MM.1S (cell line): ENCODE measurements at regions not wholly inside any gene's neighbourhood (a gene's known extent, or its start where the extent isn't known, plus 50 kb on each side); places are given as distances from the start of the nearest gene placed in this dataset.

Experiments used
- DNase-seq: peaks from one replicate; pipeline ENCODE4 v3.0.0-alpha.2; 2015
- H2AFZ ChIP-seq: fragments of 300-600 bp; sonication (generic); 2 replicates; pipeline ENCODE4 v1.6.0; 2016; ENCODE audit warnings: antibody characterized with exemption, low read length
- H3F3A ChIP-seq: fragments of 300-600 bp; sonication (generic); 2 replicates; pipeline ENCODE4 v1.6.1; 2016; ENCODE audit warnings: mild to moderate bottlenecking, antibody characterized with exemption, low read length, moderate library complexity, mixed read lengths; ENCODE audit not compliant: insufficient read depth
- H3K27ac ChIP-seq: fragments of 300-600 bp; sonication (generic); 2 replicates; pipeline ENCODE4 v1.5.1; 2016; ENCODE audit warnings: mild to moderate bottlenecking, low read length
- H3K27me3 ChIP-seq: fragments of 300-600 bp; sonication (generic); replicated peaks from 2 replicates; pipeline ENCODE4 v1.6.0; 2016; ENCODE audit warnings: low read length; ENCODE audit not compliant: insufficient read depth
- H3K36me3 ChIP-seq: fragments of 300-600 bp; sonication (generic); replicated peaks from 2 replicates; pipeline ENCODE4 v1.6.1; 2016; ENCODE audit warnings: mild to moderate bottlenecking, low read length, mixed read lengths; ENCODE audit not compliant: insufficient read depth
- H3K4me1 ChIP-seq: fragments of 300-600 bp; sonication (generic); 2 replicates; pipeline ENCODE4 v1.6.1; 2016; ENCODE audit warnings: low read length, mixed read lengths
- H3K4me2 ChIP-seq: fragments of 300-600 bp; sonication (generic); 2 replicates; pipeline ENCODE4 v1.6.0; 2016; ENCODE audit warnings: low read depth, low read length
- H3K4me3 ChIP-seq: fragments of 300-600 bp; sonication (generic); 2 replicates; pipeline ENCODE4 v1.5.1; 2016; ENCODE audit warnings: low read length, mixed read lengths
- H3K79me2 ChIP-seq: fragments of 300-600 bp; sonication (generic); 2 replicates; pipeline ENCODE4 v1.6.1; 2016; ENCODE audit warnings: mixed run types, low read length, mixed read lengths
- H3K9ac ChIP-seq: fragments of 300-600 bp; sonication (generic); 2 replicates; pipeline ENCODE4 v1.6.1; 2016; ENCODE audit warnings: low read length, mixed read lengths
- H3K9me2 ChIP-seq: fragments of 300-600 bp; sonication (generic); replicated peaks from 2 replicates; pipeline ENCODE4 v1.6.1; 2016; ENCODE audit warnings: mild to moderate bottlenecking, low read length, mixed read lengths; ENCODE audit not compliant: insufficient read depth
- H3K9me3 ChIP-seq: fragments of 300-600 bp; sonication (generic); replicated peaks from 2 replicates; pipeline ENCODE4 v1.6.1; 2016; ENCODE audit warnings: mild to moderate bottlenecking, low read length, mixed read lengths; ENCODE audit not compliant: insufficient read depth
- H4K20me1 ChIP-seq: fragments of 300-600 bp; sonication (generic); 2 replicates; pipeline ENCODE4 v1.6.1; 2016; ENCODE audit warnings: mild to moderate bottlenecking, low read length, moderate library complexity, mixed read lengths; ENCODE audit not compliant: insufficient read depth
- EZH2 ChIP-seq: fragments of 300-600 bp; sonication (generic); optimal IDR thresholded peaks from 2 replicates; pipeline ENCODE3; 2017; ENCODE audit warnings: low read depth, mild to moderate bottlenecking, antibody characterized with exemption, low read length, mixed read lengths
- EZH2phosphoT487 ChIP-seq: fragments of 300-600 bp; sonication (generic); IDR thresholded peaks from 2 replicates; pipeline ENCODE4 v1.6.1; 2018; ENCODE audit warnings: antibody characterized with exemption, low read length
- TF ChIP-seq, protein P1 (sequence below): fragments of 300-600 bp; sonication (generic); IDR thresholded peaks from 2 replicates; pipeline ENCODE4 v1.5.1; 2016; ENCODE audit warnings: antibody characterized with exemption, low read length, mixed read lengths

DNA sequence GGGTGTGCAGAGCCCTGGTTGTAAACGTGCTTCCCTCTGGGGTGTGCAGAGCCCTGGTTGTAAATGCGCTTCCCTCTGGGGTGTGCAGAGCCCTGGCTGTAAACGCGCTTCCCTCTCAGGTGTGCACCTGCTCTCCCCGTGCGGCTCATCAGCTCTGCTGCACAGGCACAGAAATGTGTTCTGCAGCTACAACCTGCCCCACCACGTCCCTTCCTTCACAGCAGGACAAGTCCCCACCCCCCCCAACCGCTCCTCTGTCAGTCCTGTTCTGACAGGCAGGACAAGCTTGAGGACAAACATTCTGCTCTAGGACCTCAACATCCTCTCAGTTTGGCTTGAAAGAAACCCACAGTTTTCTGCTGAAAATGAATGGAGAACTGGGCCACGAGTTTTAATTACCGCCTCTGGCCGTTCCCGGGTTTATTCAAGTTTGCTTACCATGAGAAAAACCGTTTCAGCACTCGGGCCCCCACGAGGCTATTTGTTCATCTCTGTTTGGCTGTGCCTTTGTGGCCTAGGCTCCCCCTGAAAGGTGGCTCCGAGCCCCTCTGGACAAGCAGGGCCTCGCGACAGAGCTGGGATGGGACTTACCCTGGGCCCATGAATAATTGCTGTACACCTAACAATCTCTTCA, 81.0 kb upstream of the ASB18 start:
- H3F3A ChIP-seq, result no peaks in the 10 kb centered on the region
- no peak overlapping the region for H2AFZ ChIP-seq
- DNase-seq, result no peak
- H3K4me1 ChIP-seq, result no peaks in the 10 kb centered on the region
- no peak overlapping the region for H3K27ac ChIP-seq
- H3K4me2 ChIP-seq, result no peak overlapping the region
- H3K4me3 ChIP-seq, result no peak overlapping the region
- no peaks in the 10 kb centered on the region for H4K20me1 ChIP-seq
- TF ChIP-seq, protein P1, sequence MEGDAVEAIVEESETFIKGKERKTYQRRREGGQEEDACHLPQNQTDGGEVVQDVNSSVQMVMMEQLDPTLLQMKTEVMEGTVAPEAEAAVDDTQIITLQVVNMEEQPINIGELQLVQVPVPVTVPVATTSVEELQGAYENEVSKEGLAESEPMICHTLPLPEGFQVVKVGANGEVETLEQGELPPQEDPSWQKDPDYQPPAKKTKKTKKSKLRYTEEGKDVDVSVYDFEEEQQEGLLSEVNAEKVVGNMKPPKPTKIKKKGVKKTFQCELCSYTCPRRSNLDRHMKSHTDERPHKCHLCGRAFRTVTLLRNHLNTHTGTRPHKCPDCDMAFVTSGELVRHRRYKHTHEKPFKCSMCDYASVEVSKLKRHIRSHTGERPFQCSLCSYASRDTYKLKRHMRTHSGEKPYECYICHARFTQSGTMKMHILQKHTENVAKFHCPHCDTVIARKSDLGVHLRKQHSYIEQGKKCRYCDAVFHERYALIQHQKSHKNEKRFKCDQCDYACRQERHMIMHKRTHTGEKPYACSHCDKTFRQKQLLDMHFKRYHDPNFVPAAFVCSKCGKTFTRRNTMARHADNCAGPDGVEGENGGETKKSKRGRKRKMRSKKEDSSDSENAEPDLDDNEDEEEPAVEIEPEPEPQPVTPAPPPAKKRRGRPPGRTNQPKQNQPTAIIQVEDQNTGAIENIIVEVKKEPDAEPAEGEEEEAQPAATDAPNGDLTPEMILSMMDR, result no peak
- TF ChIP-seq EZH2 (no peak), EZH2phosphoT487 (no peak)
- H3K9me3 ChIP-seq, result no peaks in the 10 kb centered on the region
- H3K36me3 ChIP-seq, result no peaks in the 10 kb centered on the region
- H3K9ac ChIP-seq, result no peak overlapping the region
- no peaks in the 10 kb centered on the region for H3K9me2 ChIP-seq
- no peaks in the 10 kb centered on the region for H3K27me3 ChIP-seq
- no peaks in the 10 kb centered on the region for H3K79me2 ChIP-seq

GRCh38 chr2:236346366-236346765, 82.2 kb upstream of the ASB18 start:
- Histone ChIP-seq H3K27me3 (no peaks in the 10 kb centered on the region), H2AFZ (no peak overlapping the region), H3K27ac (no peak overlapping the region), H4K20me1 (no peaks in the 10 kb centered on the region), H3K4me1 (no peaks in the 10 kb centered on the region), H3F3A (no peaks in the 10 kb centered on the region), H3K9me2 (no peaks in the 10 kb centered on the region), H3K36me3 (no peaks in the 10 kb centered on the region), H3K9me3 (no peaks in the 10 kb centered on the region), H3K9ac (no peak overlapping the region), H3K4me3 (no peak overlapping the region), H3K79me2 (no peaks in the 10 kb centered on the region), H3K4me2 (no peak overlapping the region)
- TF ChIP-seq EZH2 (no peak), EZH2phosphoT487 (no peak)
- TF ChIP-seq, protein P1, result no peak
- no peak for DNase-seq

GRCh38 chr2:236348279-236348678, 84.1 kb upstream of the ASB18 start:
- TF ChIP-seq, protein P1, result no peak
- TF ChIP-seq EZH2, result no peak
- TF ChIP-seq EZH2phosphoT487, result no peak

More at GRCh38 chr2:236348279-236348678, 84.1 kb upstream of the ASB18 start:
- Histone ChIP-seq H3K27me3 (no peaks in the 10 kb centered on the region), H2AFZ (no peak overlapping the region), H3K4me2 (no peak overlapping the region), H3K36me3 (no peaks in the 10 kb centered on the region), H3K9ac (no peak overlapping the region), H3K9me3 (no peaks in the 10 kb centered on the region), H3K9me2 (no peaks in the 10 kb centered on the region), H3F3A (no peaks in the 10 kb centered on the region), H4K20me1 (no peaks in the 10 kb centered on the region), H3K4me1 (no peaks in the 10 kb centered on the region), H3K4me3 (no peak overlapping the region), H3K79me2 (no peaks in the 10 kb centered on the region), H3K27ac (no peak overlapping the region)
- DNase-seq, result no peak
